WTC11 (cell line): ENCODE measurements at regions not wholly inside any gene's neighbourhood (a gene's known extent, or its start where the extent isn't known, plus 50 kb on each side); places are given as distances from the start of the nearest gene placed in this dataset.

Source experiments
- ATF2 ChIP-seq: sonication (generic); formaldehyde crosslinking; IDR thresholded peaks from 2 replicates; pipeline ENCODE4 v1.8.1; 2022; ENCODE audit warnings: low read depth, missing genetic modification reagents, borderline replicate concordance
- CTCF ChIP-seq: fragments of 200-600 bp; IDR thresholded peaks from 2 replicates; pipeline ENCODE4 v1.8.0; 2022; ENCODE audit warnings: antibody characterized with exemption
- ELF4 ChIP-seq: sonication (generic); formaldehyde crosslinking; IDR thresholded peaks from 2 replicates; pipeline ENCODE4 v1.8.1; 2022; ENCODE audit warnings: low read depth, mild to moderate bottlenecking, moderate library complexity, missing genetic modification reagents
- ETV6 ChIP-seq: sonication (generic); formaldehyde crosslinking; IDR thresholded peaks from 2 replicates; pipeline ENCODE4 v1.8.1; 2022; ENCODE audit warnings: mild to moderate bottlenecking, missing genetic modification reagents
- MXD4 ChIP-seq: fragments of 250-450 bp; sonication (Bioruptor Pico); IDR thresholded peaks from 2 replicates; pipeline ENCODE4 v1.8.0; 2021; ENCODE audit warnings: mild to moderate bottlenecking, moderate library complexity, borderline replicate concordance
- PRDM15 ChIP-seq: sonication (generic); formaldehyde crosslinking; IDR thresholded peaks from 2 replicates; pipeline ENCODE4 v1.8.0; 2022; ENCODE audit warnings: missing genetic modification reagents
- PREB ChIP-seq: sonication (generic); formaldehyde crosslinking; IDR thresholded peaks from 2 replicates; pipeline ENCODE4 v1.8.1; 2022; ENCODE audit warnings: mild to moderate bottlenecking, missing genetic modification reagents, moderate library complexity, borderline replicate concordance
- RORB ChIP-seq: fragments of 250-450 bp; sonication (Bioruptor Pico); IDR thresholded peaks from 2 replicates; pipeline ENCODE4 v1.9.0; 2021; ENCODE audit warnings: mild to moderate bottlenecking
- SP1 ChIP-seq: sonication (generic); formaldehyde crosslinking; conservative IDR thresholded peaks from 2 replicates; pipeline ENCODE4 v1.8.1; 2022; ENCODE audit warnings: missing genetic modification reagents
- STAT6 ChIP-seq: sonication (generic); formaldehyde crosslinking; conservative IDR thresholded peaks from 2 replicates; pipeline ENCODE4 v1.8.1; 2023; ENCODE audit warnings: mild to moderate bottlenecking, low read depth, missing genetic modification reagents, moderate library complexity
- USF1 ChIP-seq: sonication (generic); formaldehyde crosslinking; IDR thresholded peaks from 2 replicates; pipeline ENCODE4 v1.8.0; 2022; ENCODE audit warnings: mild to moderate bottlenecking, missing genetic modification reagents
- ZBTB21 ChIP-seq: sonication (generic); formaldehyde crosslinking; IDR thresholded peaks from 2 replicates; pipeline ENCODE4 v1.8.1; 2023; ENCODE audit warnings: mild to moderate bottlenecking, missing genetic modification reagents, borderline replicate concordance
- ZNF232 ChIP-seq: sonication (generic); formaldehyde crosslinking; IDR thresholded peaks from 2 replicates; pipeline ENCODE4 v1.8.0; 2022; ENCODE audit warnings: mild to moderate bottlenecking, missing genetic modification reagents

GRCh38 chr2:72024451-72025175, 123.0 kb downstream of the CYP26B1 start:
- TF ChIP-seq CTCF (no peak), ATF2 (CRISPR knock-in tag) (no peak), RORB (CRISPR knock-in tag) (no peak), PREB (CRISPR knock-in tag) (no peak), ZNF232 (CRISPR knock-in tag) (no peak), SP1 (CRISPR knock-in tag) (no peak), ELF4 (CRISPR knock-in tag) (no peak), ZBTB21 (no peak), STAT6 (CRISPR knock-in tag) (no peak), USF1 (no peak), PRDM15 (CRISPR knock-in tag) (no peak), ETV6 (no peak), MXD4 (CRISPR knock-in tag) (no peak)
